Neural progenitor cell (in vitro differentiated cells): ENCODE measurements at regions not wholly inside any gene's neighbourhood (a gene's known extent, or its start where the extent isn't known, plus 50 kb on each side); places are given as distances from the start of the nearest gene placed in this dataset.

Source experiments
- DNase-seq: peaks from one replicate; pipeline ENCODE4 v3.0.0-alpha.2; 2016; ENCODE audit warnings: low spot score
- H2AFZ ChIP-seq: fragments of 200-600 bp; sonication (generic); replicated peaks from 2 replicates; pipeline ENCODE4 v1.6.1; 2016; ENCODE audit warnings: antibody characterized with exemption
- H3F3A ChIP-seq: fragments of 200-600 bp; sonication (generic); 2 replicates; pipeline ENCODE4 v1.6.1; 2016; ENCODE audit warnings: antibody characterized with exemption, low read depth
- H3K27ac ChIP-seq: fragments of 200-600 bp; sonication (generic); 2 replicates; pipeline ENCODE4 v1.5.1; 2016; ENCODE audit warnings: mild to moderate bottlenecking
- H3K27me3 ChIP-seq: fragments of 200-600 bp; sonication (generic); 2 replicates; pipeline ENCODE4 v1.6.1; 2016; ENCODE audit warnings: mild to moderate bottlenecking, moderate library complexity
- H3K36me3 ChIP-seq: fragments of 200-600 bp; sonication (generic); 2 replicates; pipeline ENCODE4 v1.5.1; 2016
- H3K4me1 ChIP-seq: fragments of 200-600 bp; sonication (generic); 2 replicates; pipeline ENCODE4 v1.6.1; 2016; ENCODE audit warnings: mixed run types
- H3K4me2 ChIP-seq: fragments of 200-600 bp; sonication (generic); 2 replicates; pipeline ENCODE4 v1.6.1; 2016
- H3K4me3 ChIP-seq: fragments of 200-600 bp; sonication (generic); 2 replicates; pipeline ENCODE4 v1.5.1; 2016
- H3K79me2 ChIP-seq: fragments of 200-600 bp; sonication (generic); 2 replicates; pipeline ENCODE4 v1.6.1; 2016; ENCODE audit warnings: low read depth
- H3K9ac ChIP-seq: fragments of 200-600 bp; sonication (generic); 2 replicates; pipeline ENCODE4 v1.6.1; 2016
- H3K9me3 ChIP-seq: fragments of 200-600 bp; sonication (generic); 2 replicates; pipeline ENCODE4 v1.5.1; 2016; ENCODE audit warnings: low read depth
- H4K20me1 ChIP-seq: fragments of 200-600 bp; sonication (generic); 2 replicates; pipeline ENCODE4 v1.6.1; 2016; ENCODE audit warnings: low read depth
- H3K27ac Mint-ChIP-seq: 3 replicates; pipeline ENCODE4 v1.8.0; 2021; ENCODE audit warnings: mixed read lengths
- H3K27me3 Mint-ChIP-seq: 2 replicates; pipeline ENCODE4 v1.8.0; 2022; ENCODE audit warnings: low read depth, mild to moderate bottlenecking, inconsistent platforms, moderate library complexity, mixed read lengths; ENCODE audit not compliant: insufficient read depth
- H3K36me3 Mint-ChIP-seq: 3 replicates; pipeline ENCODE4 v1.8.0; 2021; ENCODE audit warnings: mixed read lengths
- H3K4me1 Mint-ChIP-seq: 3 replicates; pipeline ENCODE4 v1.8.0; 2021; ENCODE audit warnings: mixed read lengths
- H3K4me3 Mint-ChIP-seq: 3 replicates; pipeline ENCODE4 v1.8.0; 2021; ENCODE audit warnings: mild to moderate bottlenecking, moderate library complexity, mixed read lengths
- H3K9me3 Mint-ChIP-seq: 3 replicates; pipeline ENCODE4 v1.8.0; 2020; ENCODE audit warnings: mixed read lengths
- CTCF ChIP-seq: fragments of 200-600 bp; sonication (generic); IDR thresholded peaks from 2 replicates; pipeline ENCODE4 v1.5.1; 2017; ENCODE audit warnings: antibody characterized with exemption, mild to moderate bottlenecking
- EZH2 ChIP-seq: fragments of 200-600 bp; sonication (generic); IDR thresholded peaks from 2 replicates; pipeline ENCODE4 v1.6.1; 2017; ENCODE audit warnings: antibody characterized with exemption, mild to moderate bottlenecking, moderate library complexity
- EZH2phosphoT487 ChIP-seq: fragments of 200-600 bp; sonication (generic); IDR thresholded peaks from 2 replicates; pipeline ENCODE4 v1.6.1; 2017; ENCODE audit warnings: antibody characterized with exemption

- no peak overlapping the region for H3K27ac Mint-ChIP-seq
- no peaks in the 10 kb centered on the region for H3K9me3 ChIP-seq
- no peak for DNase-seq
These were observed 199.2 kb upstream of the EEA1 start for GRCh38 chr12:93128332-93128707.

GRCh38 chr12:93130366-93131054, 201.4 kb upstream of the EEA1 start:
- no peaks in the 10 kb centered on the region for H3K36me3 Mint-ChIP-seq
- no peak overlapping the region for H3K27ac Mint-ChIP-seq
- H3K27me3 Mint-ChIP-seq: peaks cover 3% of the 10 kb centered on the region

More at GRCh38 chr12:93128332-93128707, 199.2 kb upstream of the EEA1 start:
- no peaks in the 10 kb centered on the region for H3K36me3 ChIP-seq
- H3F3A ChIP-seq: no peaks in the 10 kb centered on the region
- no peak overlapping the region for H3K4me2 ChIP-seq
- no peak overlapping the region for H3K4me3 ChIP-seq
- no peak overlapping the region for H3K9ac ChIP-seq
- H2AFZ ChIP-seq: no peak overlapping the region
- H3K4me1 Mint-ChIP-seq: no peaks in the 10 kb centered on the region
- no peak overlapping the region for H3K27ac ChIP-seq
- TF ChIP-seq EZH2phosphoT487 (no peak), CTCF (no peak), EZH2 (no peak)
- no peaks in the 10 kb centered on the region for H3K9me3 Mint-ChIP-seq
- no peaks in the 10 kb centered on the region for H3K79me2 ChIP-seq
- no peaks in the 10 kb centered on the region for H4K20me1 ChIP-seq
- H3K4me3 Mint-ChIP-seq: no peak overlapping the region
- H3K27me3 ChIP-seq: no peaks in the 10 kb centered on the region
- H3K4me1 ChIP-seq: no peaks in the 10 kb centered on the region
- peaks cover 3% of the 10 kb centered on the region for H3K27me3 Mint-ChIP-seq
- no peaks in the 10 kb centered on the region for H3K36me3 Mint-ChIP-seq

GRCh38 chr12:93133361-93133760, 204.3 kb upstream of the EEA1 start:
- Mint-ChIP-seq H3K4me3 (no peak overlapping the region), H3K27ac (no peak overlapping the region), H3K36me3 (no peaks in the 10 kb centered on the region), H3K4me1 (peaks cover 2% of the 10 kb centered on the region), H3K9me3 (no peaks in the 10 kb centered on the region), H3K27me3 (no peaks in the 10 kb centered on the region)
- Histone ChIP-seq H3K4me3 (no peak overlapping the region), H3K4me1 (peaks cover 16% of the 10 kb centered on the region), H3K9ac (no peak overlapping the region), H3F3A (no peaks in the 10 kb centered on the region), H3K36me3 (no peaks in the 10 kb centered on the region), H3K4me2 (no peak overlapping the region), H2AFZ (no peak overlapping the region), H3K27ac (no peak overlapping the region), H3K79me2 (no peaks in the 10 kb centered on the region), H3K9me3 (no peaks in the 10 kb centered on the region), H4K20me1 (no peaks in the 10 kb centered on the region), H3K27me3 (no peaks in the 10 kb centered on the region)
- TF ChIP-seq EZH2phosphoT487 (no peak), CTCF (no peak), EZH2 (no peak)
- no peak for DNase-seq

More at GRCh38 chr12:93130366-93131054, 201.4 kb upstream of the EEA1 start:
- Histone ChIP-seq H4K20me1 (no peaks in the 10 kb centered on the region), H2AFZ (no peak overlapping the region), H3K27ac (no peak overlapping the region), H3K36me3 (no peaks in the 10 kb centered on the region), H3K4me1 (peaks cover 8% of the 10 kb centered on the region), H3K4me2 (no peak overlapping the region), H3F3A (no peaks in the 10 kb centered on the region), H3K9ac (no peak overlapping the region), H3K4me3 (no peak overlapping the region), H3K79me2 (no peaks in the 10 kb centered on the region), H3K9me3 (no peaks in the 10 kb centered on the region), H3K27me3 (no peaks in the 10 kb centered on the region)
- Mint-ChIP-seq H3K9me3 (no peaks in the 10 kb centered on the region), H3K4me3 (no peak overlapping the region), H3K4me1 (peaks cover 2% of the 10 kb centered on the region)
- DNase-seq: no peak
- no peak for TF ChIP-seq CTCF
- TF ChIP-seq EZH2phosphoT487: no peak
- TF ChIP-seq EZH2: no peak
